GM18870 (cell line): ENCODE measurements at regions not wholly inside any gene's neighbourhood (a gene's known extent, or its start where the extent isn't known, plus 50 kb on each side); places are given as distances from the start of the nearest gene placed in this dataset.

Source experiments
- ATAC-seq: cut with Tn5 transposase; IDR thresholded peaks from one replicate; pipeline ENCODE4 v1.9.1; 2021; ENCODE audit warnings: moderate library complexity; ENCODE audit not compliant: unreplicated experiment

DNA sequence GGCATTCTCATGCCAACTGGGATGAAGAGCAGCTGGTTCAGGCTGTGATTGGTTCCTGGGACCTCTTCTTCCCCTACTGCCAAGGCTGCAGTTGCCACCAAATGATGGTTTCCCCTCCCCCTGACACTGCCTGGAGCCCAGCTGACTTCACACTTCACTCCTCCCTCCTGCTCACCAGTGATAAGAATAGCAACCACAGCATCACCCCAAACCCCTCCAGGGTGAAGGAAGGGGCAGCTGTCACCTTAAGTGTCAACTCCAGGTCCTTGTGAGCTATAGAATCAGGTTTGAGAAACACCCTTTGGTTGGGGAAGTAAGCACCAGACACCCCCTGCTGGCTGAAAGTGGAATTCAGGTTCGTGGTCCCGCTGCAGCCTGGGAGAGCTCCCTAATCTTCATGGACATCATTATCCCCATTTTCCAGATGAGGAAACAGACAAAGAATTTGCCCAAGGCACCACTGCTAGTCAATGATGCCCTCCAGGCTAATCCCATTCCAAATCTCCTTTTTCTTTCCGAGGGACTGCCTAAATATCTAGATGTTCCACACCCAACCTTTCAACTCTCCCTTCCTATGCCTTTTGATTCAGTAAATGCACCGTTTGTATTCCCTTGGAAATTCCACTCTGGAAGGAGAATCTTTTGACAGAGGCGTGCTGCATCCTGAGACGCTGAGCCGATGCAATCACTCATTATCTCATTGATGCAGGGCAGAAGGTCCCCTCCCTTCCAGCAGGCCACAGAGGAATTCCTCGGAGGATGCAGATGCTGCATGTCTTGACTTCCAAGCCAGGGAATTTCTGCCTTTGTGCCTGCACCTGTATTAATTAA, 50.6 kb upstream of the UQCRFS1 start:
- ATAC-seq = no peak

DNA sequence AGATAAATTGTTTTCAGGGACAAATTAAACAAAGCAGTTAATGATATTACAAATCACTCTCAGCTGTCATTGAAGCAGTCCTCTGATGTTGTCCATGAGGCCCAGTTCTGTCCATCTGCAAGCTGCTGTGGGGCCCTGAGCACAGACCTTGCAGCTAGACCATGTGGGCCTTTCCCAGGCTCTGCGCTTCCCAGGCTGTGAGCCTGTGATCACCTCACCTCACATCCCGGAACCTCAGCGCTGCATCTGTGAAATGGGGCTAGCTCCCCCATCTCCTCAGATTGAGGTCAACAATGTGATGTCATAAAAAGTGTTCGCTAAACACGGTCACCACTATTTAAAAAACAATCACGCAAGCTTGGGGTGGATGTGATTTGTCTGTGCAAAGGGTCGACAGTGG, 51.9 kb upstream of the UQCRFS1 start:
- ATAC-seq = no peak

DNA sequence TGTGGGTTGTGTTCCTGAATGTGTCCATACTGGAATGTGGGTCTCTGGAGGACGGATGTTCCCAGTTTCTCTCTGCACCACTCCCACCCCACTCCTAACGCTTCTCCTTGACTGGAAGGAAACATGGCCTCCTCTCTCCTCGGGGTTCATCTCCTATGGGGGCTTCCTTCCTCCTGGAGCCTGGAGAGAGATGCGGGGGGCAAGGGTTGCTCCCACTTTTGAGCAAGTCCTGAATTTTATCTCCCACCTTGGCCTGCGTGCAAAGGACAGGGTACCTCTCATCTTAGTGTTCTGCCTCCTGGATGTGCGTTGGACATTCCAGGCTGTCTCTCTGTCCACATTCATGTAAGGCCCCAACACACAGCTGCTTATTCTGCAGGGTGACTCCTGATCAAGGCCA, 52.5 kb upstream of the UQCRFS1 start:
- ATAC-seq = no peak

DNA sequence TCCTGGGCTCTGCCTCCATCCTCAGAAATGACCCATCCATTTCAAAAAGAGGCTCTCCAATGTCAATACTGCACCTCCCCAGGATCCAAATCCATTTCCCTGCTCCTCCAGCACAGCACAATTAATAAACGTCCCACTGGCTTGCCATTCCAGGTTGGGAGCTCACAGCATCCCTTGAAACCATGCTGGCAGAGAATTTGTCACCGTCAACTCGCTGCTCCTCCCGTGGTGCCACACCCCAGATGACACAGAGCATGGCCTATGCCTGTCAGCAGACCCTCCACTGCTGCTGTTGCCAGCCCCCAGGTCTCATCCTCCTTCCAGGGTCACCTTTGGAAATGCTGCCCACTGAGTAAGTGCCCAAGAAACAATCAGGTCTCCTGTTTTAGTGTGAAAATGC, 53.0 kb upstream of the UQCRFS1 start:
- ATAC-seq = no peak

DNA sequence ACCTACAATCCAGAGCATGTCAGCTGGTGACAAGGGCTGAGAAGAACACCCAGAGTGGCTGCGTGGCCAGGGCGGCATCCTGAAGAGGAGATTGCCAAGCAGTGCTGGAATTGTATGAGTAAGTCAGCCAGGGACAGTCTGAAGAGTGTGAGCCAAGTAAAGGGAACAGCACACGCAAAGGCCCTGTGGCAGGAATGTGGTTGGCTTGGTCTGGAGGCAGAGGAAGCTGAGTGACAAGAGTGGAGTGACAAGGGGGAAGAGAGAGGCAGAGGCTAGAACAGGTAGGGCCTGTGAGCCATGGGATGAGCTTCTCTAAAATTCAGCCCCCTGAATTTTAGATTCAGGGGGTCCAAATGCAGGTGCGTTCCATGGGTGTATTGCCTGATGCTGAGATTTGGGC, 53.7 kb upstream of the UQCRFS1 start:
- ATAC-seq = no peak

DNA sequence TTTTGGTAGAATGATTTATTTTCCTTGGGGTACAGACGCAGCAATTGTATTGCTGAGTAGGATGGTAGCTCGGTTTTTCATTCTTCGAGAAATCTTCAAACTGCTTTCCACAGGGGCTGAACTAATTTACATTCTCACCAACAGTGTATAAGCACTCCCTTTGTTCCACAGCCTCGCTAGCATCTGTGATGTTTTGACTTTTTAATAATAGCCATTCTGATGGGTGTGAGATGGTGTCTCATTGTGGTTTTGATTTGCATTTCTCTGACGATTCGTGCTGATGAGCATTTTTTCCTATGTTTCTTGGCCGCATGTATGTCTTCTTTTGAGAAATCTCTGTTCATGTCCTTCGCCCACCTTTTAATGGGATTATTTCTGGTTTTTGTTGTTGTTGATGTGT, 54.8 kb upstream of the UQCRFS1 start:
- no peak for ATAC-seq

DNA sequence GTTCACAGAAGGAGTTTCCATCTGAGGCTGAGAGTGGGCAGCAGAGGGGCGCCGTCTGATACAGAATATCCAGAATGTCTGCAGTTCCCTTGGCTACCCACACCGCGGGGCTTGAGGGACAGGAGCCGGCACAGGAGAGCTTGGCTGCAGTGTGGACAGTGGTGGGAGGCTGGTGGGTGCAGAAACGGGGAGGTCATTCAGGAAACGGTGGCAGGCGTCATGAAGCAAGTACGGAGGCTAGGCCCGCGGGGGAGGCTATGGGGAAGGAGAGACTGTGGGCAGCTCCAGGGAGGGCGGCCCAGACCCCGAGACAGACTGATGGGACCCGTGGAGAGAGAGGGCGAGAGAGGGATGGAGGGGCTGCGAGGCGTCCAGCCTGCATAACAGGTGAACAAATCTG, 55.2 kb upstream of the UQCRFS1 start:
- no peak for ATAC-seq

DNA sequence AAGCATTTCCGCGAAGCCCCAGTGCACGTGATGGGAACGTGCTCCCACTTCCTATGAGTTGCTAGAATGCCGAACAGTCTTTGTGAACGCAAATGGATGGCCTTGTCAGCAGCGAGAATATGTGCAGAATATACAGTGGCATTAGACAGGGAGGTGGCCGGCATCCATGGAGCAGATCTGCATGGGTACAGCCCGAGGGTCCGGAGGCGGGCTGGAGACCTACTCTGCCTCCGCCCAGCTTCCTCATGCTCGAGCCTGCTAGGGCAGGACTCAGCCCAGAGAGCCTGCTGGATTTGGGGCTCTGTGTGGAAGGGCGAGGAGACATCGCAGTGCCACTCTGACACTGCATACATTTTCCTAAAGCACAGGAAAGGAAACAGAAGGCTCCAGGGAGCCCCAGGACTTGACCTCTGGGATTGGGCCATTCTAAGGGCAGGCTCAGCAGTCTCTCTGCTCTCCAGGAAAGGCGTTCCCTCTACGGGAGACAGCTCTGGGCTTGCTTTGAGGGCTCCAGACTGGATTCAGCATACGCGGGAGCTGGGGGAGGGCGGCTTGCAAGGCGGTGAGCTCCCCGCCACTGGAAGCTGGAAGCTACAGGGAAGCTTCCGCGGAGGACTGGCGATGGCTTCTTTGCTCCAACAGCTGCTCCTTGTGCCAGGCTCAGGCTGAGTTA, 55.9 kb upstream of the UQCRFS1 start:
- no peak for ATAC-seq

DNA sequence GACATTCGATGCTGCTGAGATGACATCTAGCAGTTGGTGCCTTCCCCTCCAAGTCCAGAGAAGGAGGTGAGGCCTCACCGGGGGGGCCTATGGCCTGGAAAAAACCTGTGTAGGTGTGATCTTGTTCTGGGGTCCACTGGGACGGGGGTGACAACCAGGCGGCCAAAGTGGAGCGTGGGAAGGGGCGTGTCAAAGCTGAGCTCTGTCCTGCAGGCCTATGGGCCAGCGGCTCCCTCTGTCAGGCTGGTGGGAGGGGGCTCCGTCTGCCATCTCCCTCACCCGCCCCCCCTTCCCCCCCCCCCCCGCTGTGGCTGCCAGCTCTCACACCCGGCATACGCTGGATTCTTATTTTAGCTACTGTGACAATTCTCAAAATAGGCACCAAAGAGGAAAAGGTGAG, 56.7 kb upstream of the UQCRFS1 start:
- ATAC-seq = no peak

DNA sequence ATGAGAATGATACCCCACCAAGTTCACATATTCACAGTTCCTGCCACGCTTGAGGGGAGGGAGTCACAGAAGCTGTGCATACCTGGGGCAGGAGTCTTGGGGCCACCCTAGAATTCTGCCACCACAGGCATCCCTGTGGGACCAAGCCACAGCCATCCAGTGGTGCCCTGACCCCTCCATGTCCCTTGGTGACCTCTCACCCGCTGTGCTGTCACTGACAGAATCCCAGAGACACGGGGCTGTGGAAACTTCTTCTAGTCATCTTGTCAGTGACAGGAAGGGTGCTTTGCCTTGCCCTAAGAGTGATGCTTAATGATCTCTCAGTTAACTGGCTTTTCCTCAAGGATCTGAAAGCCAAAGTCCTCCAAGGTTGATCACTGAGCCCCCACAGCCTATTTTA, 58.4 kb upstream of the UQCRFS1 start:
- no peak for ATAC-seq

DNA sequence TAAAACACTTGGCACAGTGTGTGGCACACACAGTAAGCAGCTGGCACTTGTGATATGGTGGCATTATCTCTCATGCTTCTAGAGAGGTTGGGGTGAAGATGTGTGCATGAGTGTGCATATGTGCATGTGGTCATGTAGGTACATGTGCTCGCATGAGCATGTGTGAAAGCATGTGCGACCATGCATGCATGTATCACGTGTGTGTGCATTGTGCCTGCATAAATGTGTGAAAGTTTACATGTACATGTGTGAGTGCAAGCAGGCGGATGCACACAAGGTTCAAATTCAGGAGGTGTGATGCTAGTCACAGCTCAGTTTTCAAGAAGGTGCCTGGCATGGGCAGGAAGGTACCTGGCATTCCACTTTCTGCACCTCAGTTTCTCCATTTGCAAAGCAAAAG, 59.0 kb upstream of the UQCRFS1 start:
- no peak for ATAC-seq

DNA sequence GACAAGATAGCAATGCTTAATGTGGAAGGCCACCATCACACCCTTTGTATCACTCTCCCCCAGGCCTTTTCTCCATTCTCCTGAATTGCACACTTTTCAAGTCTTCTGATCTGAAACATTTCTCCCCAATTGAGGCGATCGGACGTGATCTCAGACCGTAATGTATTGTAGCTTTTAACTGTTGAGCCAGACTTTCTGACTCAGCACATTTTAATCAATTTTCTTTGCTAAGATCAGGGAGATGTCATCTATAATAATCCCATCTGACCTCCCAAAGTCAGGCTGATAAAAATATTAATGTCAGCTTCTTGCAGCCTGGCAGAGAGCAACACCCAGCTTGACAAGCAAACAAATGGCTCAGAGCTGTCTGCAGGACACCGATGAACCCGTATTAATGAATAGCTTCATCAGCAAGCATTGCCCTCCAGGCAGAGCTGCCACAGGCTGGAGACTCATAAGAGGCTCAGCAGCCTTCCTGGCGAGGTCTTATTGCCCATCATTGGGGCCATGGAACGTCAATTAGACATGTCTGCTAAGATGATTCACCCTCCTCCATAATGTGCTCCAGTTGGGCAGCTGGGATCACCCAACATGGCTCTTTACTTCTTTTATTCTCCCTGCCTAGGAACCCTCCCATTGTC, 60.2 kb upstream of the UQCRFS1 start:
- no peak for ATAC-seq

DNA sequence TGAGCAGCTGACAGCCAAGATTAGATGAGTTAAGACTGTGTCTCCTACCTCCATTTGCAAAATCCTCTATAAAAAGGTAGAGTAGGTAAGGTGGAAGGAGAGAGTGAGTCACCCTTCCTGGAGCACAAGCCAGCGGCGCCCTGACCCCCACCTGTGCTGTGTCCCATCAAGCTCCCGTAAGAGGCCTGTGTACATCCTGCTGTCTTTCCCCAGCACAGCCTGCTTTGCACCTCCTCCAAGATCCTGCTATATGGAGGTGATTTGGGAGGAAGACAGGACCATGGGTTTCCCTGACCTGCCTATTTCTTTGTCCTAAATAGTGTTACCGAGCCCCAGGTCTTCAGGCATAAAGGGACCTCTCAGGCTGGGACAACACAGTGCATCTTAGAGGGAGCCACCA, 62.3 kb upstream of the UQCRFS1 start:
- no peak for ATAC-seq

DNA sequence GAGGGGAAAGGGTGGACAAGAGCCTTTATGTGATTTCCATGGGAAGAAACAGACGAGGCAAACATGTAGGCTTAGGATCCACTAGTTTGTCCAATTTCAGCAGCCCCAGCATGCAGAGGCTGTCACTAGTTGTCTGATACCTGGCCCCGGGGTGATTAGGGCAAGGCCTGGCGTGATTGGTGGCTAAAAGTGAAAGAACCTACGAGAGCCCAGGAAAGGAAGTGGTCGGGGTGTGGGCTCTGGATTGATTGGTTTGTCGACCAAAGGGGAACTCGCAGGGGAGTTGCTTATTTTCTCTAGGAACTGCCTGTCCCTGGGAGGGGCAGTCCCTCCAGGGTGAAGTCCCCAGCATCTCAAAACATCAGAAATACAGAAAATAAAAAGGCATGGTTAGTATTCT, 64.2 kb upstream of the UQCRFS1 start:
- peak; percentile 96 for ATAC-seq

DNA sequence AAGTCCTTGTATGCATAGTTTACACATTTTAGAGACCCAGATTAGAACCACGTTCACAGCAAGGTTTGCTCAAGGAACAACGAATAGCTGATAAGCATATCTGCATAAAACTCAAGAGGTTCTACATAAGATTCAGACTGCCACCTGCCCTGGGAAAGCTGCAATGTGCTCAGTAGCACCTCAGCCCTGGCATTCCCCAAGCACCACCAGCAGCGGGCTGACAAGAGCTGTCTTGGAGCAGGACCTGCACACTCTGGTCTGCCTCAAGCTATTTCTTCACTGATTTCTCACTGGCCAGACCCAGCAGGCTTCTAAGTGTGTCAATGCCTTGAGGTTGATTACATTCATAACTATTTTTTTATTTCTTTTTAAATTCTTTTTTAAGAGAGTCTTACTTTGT, 65.8 kb upstream of the UQCRFS1 start:
- no peak for ATAC-seq

DNA sequence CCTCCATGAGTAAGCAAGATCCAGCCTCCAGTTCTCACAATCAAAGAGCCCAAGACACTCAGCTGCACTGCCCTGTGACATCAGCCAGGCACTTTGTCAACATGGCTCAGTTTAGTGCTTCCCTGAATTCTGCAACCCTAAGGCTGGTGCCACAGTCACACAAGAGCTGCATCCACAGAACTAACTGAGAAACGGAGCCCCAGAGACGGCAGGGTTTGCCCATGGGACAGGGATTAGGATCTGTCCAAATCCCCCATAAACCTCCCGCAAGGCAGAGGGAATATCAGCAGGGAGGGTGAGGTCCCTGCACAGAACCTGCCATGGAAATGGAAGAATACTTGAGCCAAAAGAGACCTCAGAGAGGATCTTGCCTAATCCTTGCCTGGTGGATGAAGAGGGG, 70.4 kb upstream of the UQCRFS1 start:
- ATAC-seq = no peak

DNA sequence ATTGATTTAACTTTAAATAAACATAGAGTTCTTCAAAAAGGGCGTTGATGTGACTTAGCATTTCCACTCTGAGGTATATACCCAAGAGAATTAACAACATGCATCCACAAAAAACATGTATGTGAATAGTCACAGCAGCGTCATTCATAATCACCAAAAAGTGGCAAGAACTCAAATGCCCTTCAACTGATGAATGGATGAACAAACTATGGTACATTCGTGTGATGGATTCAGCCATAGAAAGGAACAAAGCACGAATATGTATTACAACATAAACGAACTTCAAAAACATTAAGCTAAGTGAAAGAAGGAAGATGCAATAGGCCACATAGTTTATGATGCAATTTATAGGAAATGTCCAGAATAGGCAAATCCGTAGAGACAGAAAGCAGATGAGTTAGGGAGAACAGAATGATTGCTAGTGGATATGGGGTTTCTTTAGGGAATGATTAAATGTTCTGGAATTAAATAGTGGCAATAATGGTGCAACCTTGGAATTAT, 72.3 kb upstream of the UQCRFS1 start:
- no peak for ATAC-seq

DNA sequence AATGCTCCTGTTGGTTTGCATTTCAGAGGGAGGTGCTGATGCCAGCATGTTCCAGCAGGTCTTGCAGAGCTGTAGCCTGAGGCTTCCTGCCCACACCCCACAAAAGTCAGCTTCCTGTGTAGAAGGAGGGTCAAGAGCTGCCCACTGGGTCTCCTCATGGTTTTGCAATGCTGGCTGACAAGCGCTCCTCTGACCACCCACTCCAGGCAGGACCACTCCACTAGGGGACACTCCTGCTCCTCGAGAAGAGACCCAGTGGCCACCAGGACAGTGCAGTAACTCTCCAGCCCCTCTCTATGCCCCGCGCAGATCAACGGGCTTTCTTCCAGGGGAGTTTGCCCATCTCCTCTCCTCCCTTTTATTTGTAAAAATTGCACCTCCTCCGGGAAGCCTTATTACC, 72.9 kb upstream of the UQCRFS1 start:
- no peak for ATAC-seq

DNA sequence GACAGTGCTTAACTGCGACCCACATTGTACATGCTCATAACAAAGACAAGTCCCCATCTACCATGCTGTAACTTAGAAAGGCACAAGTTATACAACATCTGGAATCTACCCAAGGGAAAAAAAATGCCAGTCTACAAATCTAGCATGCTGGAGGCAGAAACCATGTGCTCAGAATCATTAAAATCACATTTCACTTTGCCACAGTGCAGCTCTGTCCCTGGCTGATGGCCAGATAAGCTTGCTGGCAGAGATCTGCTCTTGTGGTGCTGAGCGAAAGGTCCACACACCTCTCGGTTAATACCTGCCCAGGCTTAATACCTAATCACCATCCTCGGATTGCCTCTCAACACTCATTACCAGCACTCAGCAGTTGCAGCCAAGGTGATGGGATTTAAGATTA, 74.1 kb upstream of the UQCRFS1 start:
- no peak for ATAC-seq

DNA sequence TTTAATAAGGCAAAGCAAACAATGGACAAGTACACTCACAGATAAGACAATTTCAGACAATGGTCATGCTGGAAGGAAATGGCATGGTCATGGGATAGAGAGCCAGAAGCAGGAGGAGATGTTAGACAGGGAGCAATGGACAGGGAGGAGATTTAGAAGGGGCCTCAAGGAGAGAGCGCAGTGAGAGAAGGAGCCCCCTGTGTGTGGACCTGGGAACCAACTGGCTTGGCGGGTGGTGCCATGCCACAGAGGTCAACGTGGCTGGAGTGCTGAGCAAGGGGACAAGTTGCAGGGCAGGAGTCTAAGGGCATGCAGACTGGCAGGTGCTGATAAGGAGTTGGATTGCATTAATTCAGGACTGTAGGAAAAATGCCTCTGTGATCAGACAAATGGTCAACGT, 75.3 kb upstream of the UQCRFS1 start:
- ATAC-seq = no peak

DNA sequence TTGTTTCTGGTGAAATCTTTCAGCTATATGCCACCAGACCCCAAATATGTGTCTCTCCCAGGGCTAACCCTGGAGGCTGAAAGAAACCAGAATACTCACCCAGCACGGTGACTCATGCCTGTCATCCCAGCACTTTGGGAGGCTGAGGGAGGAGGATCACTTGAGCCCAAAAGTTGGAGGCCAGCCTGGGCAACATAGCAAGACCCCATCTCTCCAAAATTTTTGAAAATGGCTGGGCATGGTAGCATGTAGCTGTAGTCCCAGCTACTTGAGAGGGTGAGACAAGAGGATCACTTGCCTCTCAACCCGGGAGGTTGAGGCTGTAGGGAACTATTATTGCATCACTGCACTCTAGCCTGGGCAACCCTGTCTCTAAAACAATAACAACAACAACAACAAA, 76.1 kb upstream of the UQCRFS1 start:
- no peak for ATAC-seq

DNA sequence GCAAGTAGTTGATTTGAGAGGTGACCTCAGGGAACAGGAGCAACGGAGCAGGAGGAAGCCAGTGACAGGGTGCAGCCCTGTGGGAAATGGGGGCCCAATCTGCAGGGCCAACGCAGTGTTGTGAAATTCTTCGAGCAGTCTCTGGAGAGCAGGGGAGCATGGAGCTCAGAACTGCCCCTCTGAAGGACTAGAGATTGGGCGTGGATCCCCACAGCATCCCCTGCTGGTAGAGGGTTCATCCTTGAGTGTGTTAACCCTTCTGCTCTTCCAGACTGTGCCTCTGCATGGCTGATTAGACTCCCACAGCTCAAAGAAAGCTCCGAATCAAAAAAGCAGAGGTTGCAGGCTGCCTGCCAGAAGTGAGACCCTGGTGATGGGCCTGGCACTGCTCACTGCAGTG, 77.9 kb upstream of the UQCRFS1 start:
- ATAC-seq = no peak
